Osteocyte (in vitro differentiated cells): ENCODE measurements at regions not wholly inside any gene's neighbourhood (a gene's known extent, or its start where the extent isn't known, plus 50 kb on each side); places are given as distances from the start of the nearest gene placed in this dataset.
"Not testable (repeated sequence)": the region's sequence is repeated elsewhere in the genome, so short reads cannot be mapped to it uniquely, and the experiment has no call there.

Experiments
- DNase-seq: peaks from one replicate; pipeline ENCODE4 v3.0.0; 2021; ENCODE audit warnings: mixed read lengths; ENCODE audit not compliant: unreplicated experiment; ENCODE audit errors: extremely low spot score
- H3K27ac Mint-ChIP-seq: one replicate; pipeline ENCODE4 v1.8.0; 2021; ENCODE audit warnings: mild to moderate bottlenecking, mixed read lengths; ENCODE audit not compliant: unreplicated experiment
- H3K27me3 Mint-ChIP-seq: one replicate; pipeline ENCODE4 v1.8.0; 2021; ENCODE audit warnings: mixed read lengths; ENCODE audit not compliant: unreplicated experiment
- H3K36me3 Mint-ChIP-seq: one replicate; pipeline ENCODE4 v1.8.0; 2021; ENCODE audit warnings: mixed read lengths; ENCODE audit not compliant: unreplicated experiment
- H3K4me1 Mint-ChIP-seq: one replicate; pipeline ENCODE4 v1.8.0; 2021; ENCODE audit warnings: mixed read lengths; ENCODE audit not compliant: unreplicated experiment
- H3K4me3 Mint-ChIP-seq: one replicate; pipeline ENCODE4 v1.8.0; 2021; ENCODE audit warnings: mild to moderate bottlenecking, moderate library complexity, mixed read lengths; ENCODE audit not compliant: unreplicated experiment
- H3K9me3 Mint-ChIP-seq: one replicate; pipeline ENCODE4 v1.8.0; 2021; ENCODE audit warnings: mixed read lengths; ENCODE audit not compliant: unreplicated experiment
- TF ChIP-seq, protein P1 (sequence below): fragments of 200-600 bp; sonication (generic); IDR thresholded peaks from 2 replicates; pipeline ENCODE4 v1.5.0; 2021; ENCODE audit warnings: antibody characterized with exemption, mild to moderate bottlenecking, moderate library complexity

DNA sequence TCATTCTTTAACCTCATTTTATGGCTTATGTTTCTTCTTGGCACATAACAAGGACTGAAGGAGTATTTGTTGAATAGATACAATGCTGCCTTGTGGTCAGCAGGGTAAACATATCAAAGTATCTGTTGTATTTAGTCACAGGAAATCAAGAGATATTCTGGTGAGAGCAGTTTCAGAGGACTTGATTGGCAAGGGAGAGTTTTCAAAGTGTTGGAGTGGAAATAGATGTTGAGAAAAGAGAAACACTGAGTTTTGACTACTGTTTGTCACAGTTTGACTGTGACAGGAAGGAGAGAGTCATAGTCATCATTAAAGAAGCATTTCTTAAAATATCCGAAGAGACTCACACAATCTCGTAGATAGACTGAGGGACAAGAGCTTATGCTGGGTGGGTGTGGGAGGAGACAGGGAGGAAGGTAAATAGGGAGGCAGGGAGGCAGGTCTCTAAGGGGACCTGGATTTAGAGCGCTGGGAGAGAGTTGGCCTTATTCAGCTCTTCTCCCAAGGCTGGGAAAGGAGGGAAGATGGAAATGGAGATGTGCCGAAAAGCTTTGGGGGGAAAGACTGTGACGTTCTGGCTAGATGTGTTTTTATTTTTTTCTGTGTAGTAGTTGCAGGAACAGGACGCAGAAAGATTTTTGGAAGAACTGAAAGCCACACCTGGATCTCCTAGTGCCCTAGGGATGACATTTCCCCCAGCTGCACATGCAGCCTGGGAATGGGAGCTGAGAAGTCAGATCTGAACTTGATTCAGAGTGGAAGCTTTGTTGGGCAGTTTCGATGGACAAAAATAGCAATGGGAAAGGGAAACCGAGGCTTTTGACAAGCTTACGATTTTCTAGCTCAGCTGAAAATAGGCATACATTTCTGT, 65.0 kb upstream of the IFNGR1 start:
- TF ChIP-seq, protein P1, sequence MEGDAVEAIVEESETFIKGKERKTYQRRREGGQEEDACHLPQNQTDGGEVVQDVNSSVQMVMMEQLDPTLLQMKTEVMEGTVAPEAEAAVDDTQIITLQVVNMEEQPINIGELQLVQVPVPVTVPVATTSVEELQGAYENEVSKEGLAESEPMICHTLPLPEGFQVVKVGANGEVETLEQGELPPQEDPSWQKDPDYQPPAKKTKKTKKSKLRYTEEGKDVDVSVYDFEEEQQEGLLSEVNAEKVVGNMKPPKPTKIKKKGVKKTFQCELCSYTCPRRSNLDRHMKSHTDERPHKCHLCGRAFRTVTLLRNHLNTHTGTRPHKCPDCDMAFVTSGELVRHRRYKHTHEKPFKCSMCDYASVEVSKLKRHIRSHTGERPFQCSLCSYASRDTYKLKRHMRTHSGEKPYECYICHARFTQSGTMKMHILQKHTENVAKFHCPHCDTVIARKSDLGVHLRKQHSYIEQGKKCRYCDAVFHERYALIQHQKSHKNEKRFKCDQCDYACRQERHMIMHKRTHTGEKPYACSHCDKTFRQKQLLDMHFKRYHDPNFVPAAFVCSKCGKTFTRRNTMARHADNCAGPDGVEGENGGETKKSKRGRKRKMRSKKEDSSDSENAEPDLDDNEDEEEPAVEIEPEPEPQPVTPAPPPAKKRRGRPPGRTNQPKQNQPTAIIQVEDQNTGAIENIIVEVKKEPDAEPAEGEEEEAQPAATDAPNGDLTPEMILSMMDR = no peak
- H3K4me3 Mint-ChIP-seq = no peak overlapping the region
- peaks cover 8% of the 10 kb centered on the region for H3K27me3 Mint-ChIP-seq
- no peak for DNase-seq
- peaks cover 3% of the 10 kb centered on the region for H3K36me3 Mint-ChIP-seq
- H3K27ac Mint-ChIP-seq = no peak overlapping the region
- H3K9me3 Mint-ChIP-seq = no peaks in the 10 kb centered on the region
- H3K4me1 Mint-ChIP-seq = no peaks in the 10 kb centered on the region

DNA sequence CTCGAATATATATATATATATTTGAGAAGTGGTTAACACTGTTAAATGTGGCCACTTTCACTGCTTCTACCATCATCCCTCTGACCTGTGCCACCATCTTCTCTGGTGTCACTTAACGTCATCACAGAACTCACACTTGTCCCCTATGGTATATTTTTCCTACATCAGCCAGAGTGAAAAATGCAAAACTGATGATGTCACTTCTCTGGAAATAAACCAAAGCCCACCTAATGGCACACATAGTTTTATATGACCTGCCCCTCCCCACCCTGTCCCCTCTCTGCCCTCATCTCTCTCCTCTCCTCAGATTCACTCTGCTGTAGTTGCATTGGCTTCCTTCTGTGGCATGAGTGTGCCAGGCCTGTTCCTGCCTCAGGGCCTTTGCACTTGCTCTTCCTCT, 63.9 kb upstream of the IFNGR1 start:
- TF ChIP-seq, protein P1 = no peak
- Mint-ChIP-seq H3K36me3 (peaks cover 3% of the 10 kb centered on the region), H3K27me3 (peaks cover 4% of the 10 kb centered on the region), H3K4me3 (no peak overlapping the region), H3K4me1 (peaks cover 1% of the 10 kb centered on the region), H3K27ac (no peak overlapping the region), H3K9me3 (no peaks in the 10 kb centered on the region)
- no peak for DNase-seq

DNA sequence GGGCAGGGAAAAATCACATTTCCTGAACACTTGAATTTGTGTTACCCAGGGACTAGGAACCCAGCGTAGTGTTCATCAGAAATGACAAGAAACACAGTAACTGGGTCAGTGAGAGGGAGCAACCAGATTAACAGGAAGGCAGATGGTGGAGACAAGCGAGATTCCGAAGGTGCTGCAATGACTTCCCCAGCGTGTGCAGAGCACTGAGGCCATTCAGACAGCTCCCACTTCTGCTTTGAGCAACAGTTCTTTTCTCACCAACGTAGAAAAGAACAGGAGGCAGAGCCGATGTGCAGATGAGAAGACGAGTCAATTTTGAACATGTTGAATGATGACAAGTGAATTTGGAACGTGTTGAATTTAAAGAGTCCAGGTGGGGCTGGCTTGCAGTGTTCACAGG, 63.1 kb upstream of the IFNGR1 start:
- TF ChIP-seq, protein P1 = no peak
- Mint-ChIP-seq H3K9me3 (no peaks in the 10 kb centered on the region), H3K27ac (no peak overlapping the region), H3K36me3 (no peaks in the 10 kb centered on the region), H3K4me3 (no peak overlapping the region), H3K27me3 (peaks cover 2% of the 10 kb centered on the region), H3K4me1 (peaks cover 10% of the 10 kb centered on the region)
- DNase-seq = no peak

DNA sequence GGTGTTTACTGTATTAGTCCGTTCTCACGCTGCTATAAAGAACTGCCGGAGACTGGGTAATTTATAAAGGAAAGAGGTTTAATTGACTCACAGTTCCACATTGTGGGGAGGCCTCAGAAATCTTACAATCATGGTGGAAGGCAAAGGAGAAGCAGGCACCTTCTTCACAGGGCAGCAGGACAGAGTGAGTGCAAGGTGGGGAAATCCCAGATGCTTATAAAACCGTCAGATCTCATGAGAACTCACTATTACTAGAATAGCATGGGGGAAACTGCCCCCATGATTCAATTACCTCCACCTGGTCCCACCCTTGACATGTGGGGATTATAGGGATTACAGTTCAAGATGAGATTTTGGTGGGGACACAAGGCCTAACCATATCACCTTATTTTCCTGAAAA, 60.1 kb upstream of the IFNGR1 start:
- H3K27me3 Mint-ChIP-seq, DNase-seq: not testable (repeated sequence)

DNA sequence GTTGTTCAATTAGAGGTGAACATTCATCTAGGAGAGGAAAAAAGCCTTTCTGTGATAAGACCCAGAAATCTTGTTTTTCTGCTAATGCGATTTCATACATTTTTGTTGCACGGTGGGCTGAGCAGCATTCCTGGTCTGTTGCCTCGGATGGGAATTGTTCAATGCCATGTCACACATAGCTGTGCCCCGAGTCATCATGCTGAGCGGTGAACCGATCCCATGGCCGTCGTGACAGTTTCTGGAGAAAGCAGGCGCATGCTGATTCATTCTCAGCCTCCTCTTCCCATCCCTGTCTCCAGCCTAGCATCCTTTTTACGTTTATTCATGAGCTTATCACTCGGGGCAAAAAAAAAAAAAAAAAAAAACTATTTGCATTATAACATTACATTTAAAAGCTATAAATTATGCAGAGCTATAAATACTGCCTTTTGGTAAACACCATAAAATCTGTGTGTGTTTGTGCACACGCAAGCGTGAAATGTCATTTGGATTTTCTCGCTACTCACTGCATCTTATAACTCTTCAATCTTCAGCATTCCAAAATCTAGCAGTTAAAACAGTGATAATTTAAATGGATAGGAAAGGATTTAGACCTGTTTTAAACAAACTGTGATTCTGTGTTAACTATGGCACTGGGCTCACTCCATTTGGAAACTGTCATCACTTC, 58.9 kb upstream of the IFNGR1 start:
- H3K9me3 Mint-ChIP-seq = no peaks in the 10 kb centered on the region
- no peak overlapping the region for H3K27ac Mint-ChIP-seq
- peaks cover 10% of the 10 kb centered on the region for H3K4me1 Mint-ChIP-seq
- H3K27me3 Mint-ChIP-seq = no peaks in the 10 kb centered on the region
- no peak for DNase-seq
- no peak overlapping the region for H3K4me3 Mint-ChIP-seq
- TF ChIP-seq, protein P1 = no peak
- no peaks in the 10 kb centered on the region for H3K36me3 Mint-ChIP-seq

More for the DNA sequence above, 60.1 kb upstream of the IFNGR1 start:
- not testable (repeated sequence) for H3K4me3 Mint-ChIP-seq, H3K27ac Mint-ChIP-seq, H3K9me3 Mint-ChIP-seq, H3K36me3 Mint-ChIP-seq
- H3K4me1 Mint-ChIP-seq = peaks cover 10% of the 10 kb centered on the region
